ENCODE measurements at regions not wholly inside any gene's neighbourhood (a gene's known extent, or its start where the extent isn't known, plus 50 kb on each side); places are given as distances from the start of the nearest gene placed in this dataset.

GRCh38 chr3:25153136-25153535 is 274.9 kb upstream of the RARB start:
- Histone ChIP-seq H3K4me3 (no peak overlapping the region), H3K36me3 (ENCODE audit: low read depth) (no peaks in the 10 kb centered on the region), H3K79me2 (ENCODE audit: insufficient read depth) (no peaks in the 10 kb centered on the region), H4K20me1 (ENCODE audit: insufficient read depth) (no peaks in the 10 kb centered on the region), H3K9me3 (ENCODE audit: low read depth) (no peaks in the 10 kb centered on the region), H3F3A (ENCODE audit: insufficient read depth) (no peaks in the 10 kb centered on the region), H3K4me1 (ENCODE audit: insufficient read depth) (0 out of 2 replicates have a peak, but pooled peaks cover 3% of the 10 kb centered on the region), H2AFZ (no peak overlapping the region), H3K27me3 (replicated peaks; ENCODE audit: insufficient read depth) (no peaks in the 10 kb centered on the region), H3K9me2 (ENCODE audit: insufficient read depth) (no peaks in the 10 kb centered on the region), H3K4me2 (ENCODE audit: unreplicated experiment) (no peak overlapping the region), H3K9ac (no peak overlapping the region), H3K27ac (no peak overlapping the region)
- in situ Hi-C loops (cut with MboI): no loop called here
- 69 to 71% methylated on average over 9 of the region's 9 CpGs for WGBS, 2 experiments (ENCODE audit: low coverage in 1 of 2, low lambda C conversion rate in 2 of 2, missing lambda C conversion rate in 2 of 2)
- no peak for DNase-seq
- TF ChIP-seq EZH2 (IDR thresholded peaks at IDR 0.05; ENCODE audit: insufficient read depth, poor library complexity, severe bottlenecking): no peak

DNA sequence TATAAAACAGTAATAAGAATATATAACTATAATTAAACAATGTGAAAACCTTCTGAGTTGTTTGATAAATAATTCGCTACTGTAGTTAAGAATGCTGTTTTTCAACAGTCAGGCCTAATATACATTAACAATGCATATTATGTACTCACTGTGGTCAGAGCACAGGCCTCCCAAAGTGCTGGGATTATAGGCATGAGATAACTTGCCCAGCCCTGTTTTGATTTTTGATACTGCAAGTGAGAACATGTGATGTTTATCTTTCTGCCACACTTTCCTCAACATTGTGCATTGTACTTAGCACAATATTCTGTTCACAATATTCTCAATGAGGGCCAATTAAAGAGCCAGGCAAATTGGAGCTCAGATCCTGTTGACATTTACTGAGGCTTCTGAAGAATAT is 274.5 kb upstream of the RARB start:
- Histone ChIP-seq H3K4me2 (ENCODE audit: unreplicated experiment) (no peak overlapping the region), H3K9me2 (ENCODE audit: insufficient read depth) (no peaks in the 10 kb centered on the region), H3K27ac (no peak overlapping the region), H3K27me3 (replicated peaks; ENCODE audit: insufficient read depth) (no peaks in the 10 kb centered on the region), H2AFZ (no peak overlapping the region), H3K4me1 (ENCODE audit: insufficient read depth) (0 out of 2 replicates have a peak, but pooled peaks cover 3% of the 10 kb centered on the region), H3K9ac (no peak overlapping the region), H3K79me2 (ENCODE audit: insufficient read depth) (no peaks in the 10 kb centered on the region), H3K36me3 (ENCODE audit: low read depth) (no peaks in the 10 kb centered on the region), H3K4me3 (no peak overlapping the region), H3K9me3 (ENCODE audit: low read depth) (no peaks in the 10 kb centered on the region), H3F3A (ENCODE audit: insufficient read depth) (no peaks in the 10 kb centered on the region), H4K20me1 (ENCODE audit: insufficient read depth) (no peaks in the 10 kb centered on the region)
- no peak for TF ChIP-seq EZH2phosphoT487 (IDR thresholded peaks at IDR 0.05; ENCODE audit: insufficient read depth, low read depth)
- TF ChIP-seq EZH2 (IDR thresholded peaks at IDR 0.05; ENCODE audit: insufficient read depth, poor library complexity, severe bottlenecking): no peak
- DNase-seq: no peak
- in situ Hi-C loops (cut with MboI): no loop called here
- 46 to 50% methylated on average over 1 of the region's 1 CpG for WGBS, 2 experiments (ENCODE audit: low coverage in 1 of 2, low lambda C conversion rate in 2 of 2, missing lambda C conversion rate in 2 of 2)

- no peaks in the 10 kb centered on the region for H3K9me3 ChIP-seq (ENCODE audit: low read depth)
- TF ChIP-seq EZH2phosphoT487 (IDR thresholded peaks at IDR 0.05; ENCODE audit: insufficient read depth, low read depth): no peak
- no peak for TF ChIP-seq EZH2 (IDR thresholded peaks at IDR 0.05; ENCODE audit: insufficient read depth, poor library complexity, severe bottlenecking)
- H4K20me1 ChIP-seq (ENCODE audit: insufficient read depth): no peaks in the 10 kb centered on the region
- no peak overlapping the region for H3K27ac ChIP-seq
- no peaks in the 10 kb centered on the region for H3K27me3 ChIP-seq (replicated peaks; ENCODE audit: insufficient read depth)
- in situ Hi-C loops (cut with MboI): no loop called here
- WGBS, 2 experiments (ENCODE audit: low coverage in 1 of 2, low lambda C conversion rate in 2 of 2, missing lambda C conversion rate in 2 of 2): 44 to 50% methylated on average over 4 of the region's 4 CpGs
- no peaks in the 10 kb centered on the region for H3F3A ChIP-seq (ENCODE audit: insufficient read depth)
- H3K4me3 ChIP-seq: no peak overlapping the region
- no peaks in the 10 kb centered on the region for H3K79me2 ChIP-seq (ENCODE audit: insufficient read depth)
- no peaks in the 10 kb centered on the region for H3K9me2 ChIP-seq (ENCODE audit: insufficient read depth)
- no peak overlapping the region for H2AFZ ChIP-seq
- H3K9ac ChIP-seq: no peak overlapping the region
- H3K36me3 ChIP-seq (ENCODE audit: low read depth): no peaks in the 10 kb centered on the region
- H3K4me2 ChIP-seq (ENCODE audit: unreplicated experiment): no peak overlapping the region
- 0 out of 2 replicates have a peak, but pooled peaks cover 3% of the 10 kb centered on the region for H3K4me1 ChIP-seq (ENCODE audit: insufficient read depth)
- DNase-seq: peak; percentile 1
Observed at GRCh38 chr3:25155652-25156471, 272.2 kb upstream of the RARB start.

DNA sequence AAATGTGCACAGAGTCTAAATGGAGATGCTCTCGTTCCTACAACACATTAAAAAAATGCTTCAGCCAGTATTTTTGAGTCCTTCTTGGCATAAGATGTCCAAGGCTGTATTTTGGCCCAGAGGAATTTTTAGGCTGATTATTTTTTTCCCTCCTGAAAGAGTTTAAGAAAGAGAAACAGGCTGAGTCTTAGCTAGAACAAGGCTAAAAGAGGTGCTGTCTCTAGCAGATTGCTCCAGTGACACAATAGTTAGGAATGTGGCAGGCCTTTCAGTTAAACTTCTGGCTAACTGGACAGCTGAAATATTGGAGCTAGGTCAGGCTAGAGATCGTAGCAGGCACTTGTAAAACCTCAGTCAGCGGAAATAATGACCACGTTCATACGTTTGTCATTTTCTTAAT is 271.4 kb upstream of the RARB start:
- no peak overlapping the region for H3K9ac ChIP-seq
- no peaks in the 10 kb centered on the region for H3K79me2 ChIP-seq (ENCODE audit: insufficient read depth)
- no peaks in the 10 kb centered on the region for H3K27me3 ChIP-seq (replicated peaks; ENCODE audit: insufficient read depth)
- H3K9me3 ChIP-seq (ENCODE audit: low read depth): no peaks in the 10 kb centered on the region
- no peak for TF ChIP-seq EZH2 (IDR thresholded peaks at IDR 0.05; ENCODE audit: insufficient read depth, poor library complexity, severe bottlenecking)
- TF ChIP-seq EZH2phosphoT487 (IDR thresholded peaks at IDR 0.05; ENCODE audit: insufficient read depth, low read depth): no peak
- no peak overlapping the region for H3K4me3 ChIP-seq
- no peaks in the 10 kb centered on the region for H4K20me1 ChIP-seq (ENCODE audit: insufficient read depth)
- peak; percentile 48 for DNase-seq
- 2 to 6% methylated on average over 5 of the region's 5 CpGs for WGBS, 2 experiments (ENCODE audit: low coverage in 1 of 2, low lambda C conversion rate in 2 of 2, missing lambda C conversion rate in 2 of 2)
- H3K36me3 ChIP-seq (ENCODE audit: low read depth): no peaks in the 10 kb centered on the region
- H2AFZ ChIP-seq: no peak overlapping the region
- H3K9me2 ChIP-seq (ENCODE audit: insufficient read depth): no peaks in the 10 kb centered on the region
- no peak overlapping the region for H3K4me2 ChIP-seq (ENCODE audit: unreplicated experiment)
- H3K4me1 ChIP-seq (ENCODE audit: insufficient read depth): 0 out of 2 replicates have a peak, but pooled peaks cover 3% of the 10 kb centered on the region
- no peak overlapping the region for H3K27ac ChIP-seq
- in situ Hi-C loops (cut with MboI): no loop called here
- H3F3A ChIP-seq (ENCODE audit: insufficient read depth): no peaks in the 10 kb centered on the region

All from GM23248 (cell line).